IMR-90 (cell line): ENCODE measurements at regions not wholly inside any gene's neighbourhood (a gene's known extent, or its start where the extent isn't known, plus 50 kb on each side); places are given as distances from the start of the nearest gene placed in this dataset.

ENCODE experiments used
- ATAC-seq: fragments of 200-7000 bp; cut with Tn5 transposase; 2 replicates; pipeline ENCODE4 v1.9.1; 2020; ENCODE audit warnings: low read depth, mild to moderate bottlenecking, moderate library complexity
- BruUV-seq: library from RNA; stranded (reverse); fragments of 400-500 nt; replicated peaks from 2 replicates; lab custom pipeline; 2021; lab: Mats Ljungman, UMichigan
- CTCF ChIA-PET: fragments of 300-600 bp; formaldehyde crosslinking; extraction: SDS; loops from one replicate; lab custom pipeline; 2021; ENCODE audit warnings: antibody characterized with exemption; lab: Yijun Ruan, JAX
- POLR2A ChIA-PET: fragments of 300-600 bp; sonication (Branson Sonifier 250); formaldehyde crosslinking; loops from one replicate; lab custom pipeline; 2022; ENCODE audit warnings: antibody characterized with exemption; ENCODE audit not compliant: unreplicated experiment; lab: Charles Lee
- DNase-seq: peaks from one replicate; pipeline ENCODE4 v3.0.0; 2013
- H2AFZ ChIP-seq: replicated peaks from 2 replicates; pipeline ENCODE3; 2013; ENCODE audit warnings: low read length, mild to moderate bottlenecking; ENCODE audit not compliant: poor library complexity
- H2AK5ac ChIP-seq: 2 replicates; pipeline ENCODE4 v1.6.1; 2013; ENCODE audit warnings: low read depth, low read length, inconsistent platforms
- H2AK9ac ChIP-seq: replicated peaks from 2 replicates; pipeline ENCODE3; 2013; ENCODE audit warnings: mild to moderate bottlenecking, low read depth, low read length, moderate library complexity; ENCODE audit not compliant: poor library complexity
- H2BK120ac ChIP-seq: 2 replicates; pipeline ENCODE4 v1.6.1; 2013; ENCODE audit warnings: low read depth, low read length, inconsistent platforms
- H2BK15ac ChIP-seq: 3 replicates; pipeline ENCODE4 v1.6.1; 2013; ENCODE audit warnings: low read depth, low read length, inconsistent platforms
- H2BK20ac ChIP-seq: 2 replicates; pipeline ENCODE4 v1.6.1; 2013; ENCODE audit warnings: low read depth, mild to moderate bottlenecking, inconsistent platforms, low read length, moderate library complexity
- H2BK5ac ChIP-seq: 2 replicates; pipeline ENCODE4 v1.6.1; 2013; ENCODE audit warnings: mild to moderate bottlenecking, low read depth, low read length, inconsistent platforms; ENCODE audit not compliant: poor library complexity, severe bottlenecking
- H3K14ac ChIP-seq: replicated peaks from 2 replicates; pipeline ENCODE4 v1.6.1; 2013; ENCODE audit warnings: low read depth, low read length, inconsistent platforms
- H3K18ac ChIP-seq: 2 replicates; pipeline ENCODE4 v1.6.1; 2013; ENCODE audit warnings: low read depth, low read length, control low read depth
- H3K23ac ChIP-seq: 2 replicates; pipeline ENCODE4 v1.6.1; 2013; ENCODE audit warnings: low read depth, low read length, inconsistent platforms
- H3K27ac ChIP-seq: 2 replicates; pipeline ENCODE4 v1.5.1; 2013; ENCODE audit warnings: mild to moderate bottlenecking, control low read depth, low read length; ENCODE audit not compliant: insufficient read depth
- H3K27me3 ChIP-seq: 2 replicates; pipeline ENCODE4 v1.6.1; 2013; ENCODE audit warnings: low read length; ENCODE audit not compliant: control insufficient read depth, insufficient read depth
- H3K36me3 ChIP-seq: 2 replicates; pipeline ENCODE4 v1.6.1; 2013; ENCODE audit warnings: low read length, mixed read lengths; ENCODE audit not compliant: control insufficient read depth, insufficient read depth
- H3K4ac ChIP-seq: 2 replicates; pipeline ENCODE4 v1.6.1; 2013; ENCODE audit warnings: low read depth, low read length, inconsistent platforms
- H3K4me1 ChIP-seq: 2 replicates; pipeline ENCODE4 v1.6.1; 2013; ENCODE audit warnings: low read length, mixed read lengths; ENCODE audit not compliant: control insufficient read depth, insufficient read depth
- H3K4me2 ChIP-seq: 2 replicates; pipeline ENCODE4 v1.6.1; 2013; ENCODE audit warnings: low read depth, mild to moderate bottlenecking, control low read depth, low read length, moderate library complexity
- H3K4me3 ChIP-seq: 2 replicates; pipeline ENCODE4 v1.5.1; 2013; ENCODE audit warnings: low read depth, mild to moderate bottlenecking, control low read depth, low read length, moderate library complexity; ENCODE audit not compliant: insufficient read depth
- H3K56ac ChIP-seq: 2 replicates; pipeline ENCODE4 v1.6.1; 2013; ENCODE audit warnings: low read length, inconsistent platforms; ENCODE audit not compliant: insufficient read depth; ENCODE audit errors: extremely low read depth
- H3K79me1 ChIP-seq, 2 experiments: 2 replicates each; pipeline ENCODE4 v1.6.1; 2013; ENCODE audit warnings: low read length in 2 of 2, inconsistent platforms in 1 of 2, low read depth in 1 of 2
- H3K9ac ChIP-seq: 2 replicates; pipeline ENCODE4 v1.6.1; 2013; ENCODE audit warnings: low read depth, low read length, control low read depth
- H3K9me1 ChIP-seq: 2 replicates; pipeline ENCODE4 v1.6.1; 2013; ENCODE audit warnings: low read length, inconsistent platforms; ENCODE audit not compliant: insufficient read depth
- H3K9me3 ChIP-seq: 2 replicates; pipeline ENCODE4 v1.6.1; 2013; ENCODE audit warnings: low read length; ENCODE audit not compliant: control insufficient read depth, insufficient read depth
- H4K20me1 ChIP-seq: 2 replicates; pipeline ENCODE4 v1.6.1; 2013; ENCODE audit warnings: low read length, inconsistent platforms; ENCODE audit not compliant: insufficient read depth
- H4K5ac ChIP-seq: 2 replicates; pipeline ENCODE4 v1.6.1; 2013; ENCODE audit warnings: mild to moderate bottlenecking, low read depth, low read length, control low read depth
- H4K8ac ChIP-seq, 2 experiments: 2 replicates each; pipeline ENCODE4 v1.6.1; 2013; ENCODE audit warnings: low read depth in 2 of 2, low read length in 2 of 2, control low read depth in 1 of 2, inconsistent platforms in 1 of 2
- H4K91ac ChIP-seq: 2 replicates; pipeline ENCODE4 v1.6.1; 2013; ENCODE audit warnings: low read depth, low read length, inconsistent platforms; ENCODE audit not compliant: insufficient read depth
- FOS ChIP-seq: fragments of 150-350 bp; IDR thresholded peaks from 2 replicates; pipeline ENCODE4 v1.6.1; 2016; ENCODE audit warnings: low read depth, low read length
- MAZ ChIP-seq: IDR thresholded peaks from 2 replicates; pipeline ENCODE4 v1.6.1; 2012; ENCODE audit warnings: low read depth, mild to moderate bottlenecking, low read length, improper control_type of control experiment, moderate library complexity, borderline replicate concordance
- MXI1 ChIP-seq: IDR thresholded peaks from 2 replicates; pipeline ENCODE4 v1.6.1; 2012; ENCODE audit warnings: low read depth, mild to moderate bottlenecking, low read length, moderate library complexity, borderline replicate concordance
- POLR2A ChIP-seq: IDR thresholded peaks from 2 replicates; pipeline ENCODE4 v1.6.1; 2012; ENCODE audit warnings: mild to moderate bottlenecking, low read depth, low read length
- RAD21 ChIP-seq: IDR thresholded peaks from 2 replicates; pipeline ENCODE4 v1.6.1; 2012; ENCODE audit warnings: low read length, improper control_type of control experiment
- RCOR1 ChIP-seq: IDR thresholded peaks from 2 replicates; pipeline ENCODE4 v1.6.1; 2012; ENCODE audit warnings: mild to moderate bottlenecking, low read length, improper control_type of control experiment; ENCODE audit not compliant: insufficient replicate concordance
- RFX5 ChIP-seq: IDR thresholded peaks from 2 replicates; pipeline ENCODE4 v1.8.0; 2012; ENCODE audit warnings: low read depth, mild to moderate bottlenecking, low read length, moderate library complexity
- SMC3 ChIP-seq: fragments of 150-350 bp; IDR thresholded peaks from 2 replicates; pipeline ENCODE4 v1.6.1; 2016; ENCODE audit warnings: low read depth, mild to moderate bottlenecking, antibody characterized with exemption, low read length, moderate library complexity
- WGBS, 2 experiments: methylation state at CpG; one replicate each; pipeline versions ENCODE4 v1.1.5 to v1.1.7; 2013; ENCODE audit warnings: missing lambda C conversion rate in 2 of 2; ENCODE audit not compliant: insufficient read length in 1 of 2; ENCODE audit errors: extremely low coverage in 2 of 2; 5-methylcytosine and 5-hydroxymethylcytosine counted together
- dilution Hi-C: fragments of 300-500 bp; cut with HindIII; formaldehyde crosslinking; loops from one replicate; pipeline ENCODE4 v1.14.3; 2018; ENCODE audit warnings: low sequenced_read_pairs; ENCODE audit not compliant: unreplicated experiment
- in situ Hi-C: fragments of 300-500 bp; cut with MboI; formaldehyde crosslinking; loops from 3 replicates; pipeline ENCODE4 v1.14.3; 2019; ENCODE audit warnings: low sequenced_read_pairs, inconsistent platforms, mixed read lengths
- intact Hi-C: fragments of 100-400 bp; cut with micrococcal nuclease; formaldehyde crosslinking; loops from 2 replicates; pipeline ENCODE4 v1.10.0; 2022
- TF ChIP-seq, protein P1 (sequence below): conservative IDR thresholded peaks from 2 replicates; pipeline ENCODE4 v1.5.1; 2012; ENCODE audit warnings: mild to moderate bottlenecking, low read depth, low read length, improper control_type of control experiment

DNA sequence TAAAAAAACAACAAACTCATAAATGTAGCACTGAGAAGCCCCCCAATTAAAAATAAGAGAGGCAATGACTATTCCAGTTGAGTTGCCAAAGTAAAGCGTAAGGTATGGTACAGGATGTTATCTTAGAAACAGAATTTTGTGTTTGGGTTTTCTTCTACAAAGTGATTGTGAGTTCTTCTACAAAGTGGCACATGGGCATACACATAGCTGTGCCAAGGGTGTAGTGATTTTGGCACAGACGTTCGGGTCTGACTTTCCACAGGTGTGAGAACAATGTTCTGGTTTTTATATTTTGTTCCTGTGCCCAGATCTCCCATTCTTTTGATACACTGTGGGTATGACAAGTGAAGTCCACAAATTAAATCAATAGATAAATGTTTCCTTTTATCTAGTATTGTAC lies 190.1 kb upstream of the CSNK1A1L start:
- H2BK15ac ChIP-seq, result no peak overlapping the region
- BruUV-seq, result no TSS peak
- H2BK120ac ChIP-seq, result no peak overlapping the region
- H4K8ac ChIP-seq, result no peak overlapping the region
- H3K4me1 ChIP-seq, result no peaks in the 10 kb centered on the region
- no peak overlapping the region for H3K14ac ChIP-seq
- no peak overlapping the region for H3K9ac ChIP-seq
- DNase-seq, result no peak
- no peak overlapping the region for H2AK5ac ChIP-seq
- WGBS, 2 experiments, result no CpG with 5 or more reads among the region's 3 CpGs
- H2AFZ ChIP-seq, result no peak overlapping the region
- no peak overlapping the region for H2BK20ac ChIP-seq
- H3K4me3 ChIP-seq, result no peak overlapping the region
- dilution Hi-C loops, result no loop called here
- no peak overlapping the region for H4K91ac ChIP-seq
- no peak overlapping the region for H3K4me2 ChIP-seq
- no peak overlapping the region for H2AK9ac ChIP-seq
- no peaks in the 10 kb centered on the region for H3K27me3 ChIP-seq
- H3K18ac ChIP-seq, result no peak overlapping the region
- no peaks in the 10 kb centered on the region for H3K36me3 ChIP-seq
- H4K5ac ChIP-seq, result no peak overlapping the region
- H4K20me1 ChIP-seq, result no peaks in the 10 kb centered on the region
- TF ChIP-seq RAD21 (no peak), RFX5 (no peak), MXI1 (no peak), FOS (no peak), SMC3 (no peak), POLR2A (no peak), MAZ (no peak), RCOR1 (no peak)
- TF ChIP-seq, protein P1, sequence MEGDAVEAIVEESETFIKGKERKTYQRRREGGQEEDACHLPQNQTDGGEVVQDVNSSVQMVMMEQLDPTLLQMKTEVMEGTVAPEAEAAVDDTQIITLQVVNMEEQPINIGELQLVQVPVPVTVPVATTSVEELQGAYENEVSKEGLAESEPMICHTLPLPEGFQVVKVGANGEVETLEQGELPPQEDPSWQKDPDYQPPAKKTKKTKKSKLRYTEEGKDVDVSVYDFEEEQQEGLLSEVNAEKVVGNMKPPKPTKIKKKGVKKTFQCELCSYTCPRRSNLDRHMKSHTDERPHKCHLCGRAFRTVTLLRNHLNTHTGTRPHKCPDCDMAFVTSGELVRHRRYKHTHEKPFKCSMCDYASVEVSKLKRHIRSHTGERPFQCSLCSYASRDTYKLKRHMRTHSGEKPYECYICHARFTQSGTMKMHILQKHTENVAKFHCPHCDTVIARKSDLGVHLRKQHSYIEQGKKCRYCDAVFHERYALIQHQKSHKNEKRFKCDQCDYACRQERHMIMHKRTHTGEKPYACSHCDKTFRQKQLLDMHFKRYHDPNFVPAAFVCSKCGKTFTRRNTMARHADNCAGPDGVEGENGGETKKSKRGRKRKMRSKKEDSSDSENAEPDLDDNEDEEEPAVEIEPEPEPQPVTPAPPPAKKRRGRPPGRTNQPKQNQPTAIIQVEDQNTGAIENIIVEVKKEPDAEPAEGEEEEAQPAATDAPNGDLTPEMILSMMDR, result no peak
- no peak overlapping the region for H2BK5ac ChIP-seq
- H3K27ac ChIP-seq, result no peak overlapping the region
- intact Hi-C loops, result no loop called here
- H3K23ac ChIP-seq, result no peak overlapping the region
- in situ Hi-C loops, result no loop called here
- H3K9me1 ChIP-seq, result no peaks in the 10 kb centered on the region
- ChIA-PET POLR2A (no interaction called here), CTCF (no interaction called here)
- H3K4ac ChIP-seq, result no peak overlapping the region
- no peaks in the 10 kb centered on the region for H3K79me1 ChIP-seq
- ATAC-seq, result no peak
- H3K9me3 ChIP-seq, result no peaks in the 10 kb centered on the region
- no peak overlapping the region for H3K56ac ChIP-seq
